ENCODE measurements at regions not wholly inside any gene's neighbourhood (a gene's known extent, or its start where the extent isn't known, plus 50 kb on each side); places are given as distances from the start of the nearest gene placed in this dataset.

DNA sequence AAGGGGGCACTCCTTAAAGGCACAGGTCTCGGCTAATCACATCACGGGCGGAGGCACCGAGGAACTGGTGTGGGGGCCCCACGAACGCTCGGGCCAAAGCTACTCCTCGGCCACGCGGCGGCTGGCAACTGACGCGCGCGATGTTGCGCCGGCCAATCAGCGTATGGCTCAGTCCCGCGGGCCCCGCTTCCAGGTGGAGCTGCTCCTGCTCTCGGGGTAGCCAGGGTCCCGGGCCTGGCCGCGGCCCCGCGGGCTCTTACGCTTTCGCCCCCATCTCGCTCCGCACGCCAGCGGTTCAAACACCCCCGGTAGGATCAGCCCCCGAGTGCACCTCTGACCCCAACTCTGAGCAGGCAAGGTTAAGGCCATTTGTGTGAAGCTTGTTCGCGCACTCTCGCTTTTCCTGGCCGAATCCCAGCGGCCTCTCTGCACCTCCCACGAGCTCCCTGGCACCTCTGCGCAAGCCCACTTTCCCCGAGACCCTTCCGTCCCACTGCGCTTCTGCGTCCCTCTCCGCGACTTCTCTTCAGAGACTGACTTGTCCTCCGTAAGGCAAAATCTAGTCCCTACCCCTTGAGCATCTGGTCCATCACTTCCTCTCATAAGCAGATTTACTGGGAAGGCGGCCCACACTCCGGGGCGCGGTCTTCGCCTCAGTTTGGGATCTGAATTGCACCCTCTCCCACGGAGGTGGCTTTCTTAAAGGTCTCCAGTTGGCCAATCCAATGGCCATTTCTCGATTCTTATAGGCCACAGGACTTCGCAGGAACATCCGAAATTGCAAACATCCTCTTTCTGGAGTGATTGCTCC, 200.9 kb upstream of the TBX20 start:
- no peak for DNase-seq (ENCODE audit: low read depth in 1 of 2, low spot score in 1 of 2)

DNA sequence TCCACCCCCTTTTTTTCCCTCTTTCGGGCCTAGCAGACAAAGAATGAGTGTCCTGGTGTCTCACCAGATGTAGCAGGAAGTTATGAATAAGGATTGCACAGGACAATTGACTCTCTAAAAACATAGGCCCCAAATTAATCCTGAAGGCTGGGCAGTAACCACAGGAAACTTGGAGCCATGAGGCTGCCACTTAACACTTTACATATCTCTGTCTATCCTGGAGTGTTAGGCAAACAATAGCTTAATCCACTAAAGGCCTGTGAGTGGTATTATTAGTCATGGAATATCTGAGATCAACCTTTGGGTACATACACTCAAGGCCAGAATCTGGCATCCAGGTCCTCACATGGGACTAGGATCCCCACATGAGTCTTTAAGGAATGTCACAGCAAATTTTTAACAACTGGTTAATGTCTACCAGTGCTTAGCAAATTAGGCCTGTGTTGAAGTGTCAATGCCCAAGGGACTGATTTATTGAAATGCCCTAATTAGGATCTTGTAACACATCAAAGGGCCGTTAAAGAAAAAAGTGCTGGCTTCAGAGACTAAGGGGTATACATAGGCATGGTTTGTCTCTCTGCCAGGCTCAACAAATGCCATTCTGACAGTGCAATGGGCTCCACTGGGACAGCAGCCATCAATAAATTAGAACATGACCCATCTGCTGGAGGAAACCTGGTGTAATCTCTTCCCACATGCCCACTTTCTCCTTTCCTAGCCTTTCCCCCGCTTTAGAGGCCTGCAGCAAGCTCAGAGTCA, 196.7 kb upstream of the TBX20 start:
- no peak for DNase-seq (ENCODE audit: low read depth in 1 of 2, low spot score in 1 of 2)

GRCh38 chr7:35448486-35448885, 194.6 kb upstream of the TBX20 start:
- DNase-seq (ENCODE audit: low read depth in 1 of 2, low spot score in 1 of 2), result no peak

GRCh38 chr7:35446091-35446490, 192.2 kb upstream of the TBX20 start:
- DNase-seq (ENCODE audit: low read depth in 1 of 2, low spot score in 1 of 2), result no peak

DNA sequence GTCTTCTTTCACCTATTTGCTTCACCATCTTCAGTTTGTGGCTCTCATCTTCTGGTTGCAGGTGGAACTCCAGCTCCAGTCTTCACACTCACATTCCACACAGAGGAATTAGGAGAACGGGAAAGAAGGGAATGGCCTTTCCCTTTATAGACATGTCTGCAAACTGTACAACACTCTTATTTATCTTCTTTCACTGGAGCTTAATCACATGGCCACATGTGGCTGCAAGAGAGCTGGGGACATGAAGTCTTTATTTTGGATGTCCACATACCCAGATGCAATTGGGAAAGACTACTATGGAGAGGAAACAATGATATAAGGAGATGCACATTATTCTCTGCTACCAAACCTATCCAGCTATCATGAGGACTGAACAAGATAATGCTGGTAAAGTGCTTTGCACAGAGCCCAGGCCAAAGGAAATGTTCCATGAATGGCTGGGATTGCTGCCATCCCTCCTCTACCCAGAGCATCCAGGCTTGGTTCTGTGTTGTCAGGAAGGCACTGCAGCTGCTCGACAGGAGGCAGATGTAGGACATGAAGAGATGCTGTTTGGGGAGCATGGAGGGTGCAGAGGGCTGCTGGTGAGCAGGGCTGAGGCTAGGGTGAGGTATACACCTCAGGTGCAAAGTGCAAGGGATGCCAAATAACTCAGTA, 183.8 kb upstream of the TBX20 start:
- DNase-seq (ENCODE audit: low read depth in 1 of 2, low spot score in 1 of 2), result no peak

GRCh38 chr7:35436452-35436851, 182.6 kb upstream of the TBX20 start:
- no peak for DNase-seq (ENCODE audit: low read depth in 1 of 2, low spot score in 1 of 2)

DNA sequence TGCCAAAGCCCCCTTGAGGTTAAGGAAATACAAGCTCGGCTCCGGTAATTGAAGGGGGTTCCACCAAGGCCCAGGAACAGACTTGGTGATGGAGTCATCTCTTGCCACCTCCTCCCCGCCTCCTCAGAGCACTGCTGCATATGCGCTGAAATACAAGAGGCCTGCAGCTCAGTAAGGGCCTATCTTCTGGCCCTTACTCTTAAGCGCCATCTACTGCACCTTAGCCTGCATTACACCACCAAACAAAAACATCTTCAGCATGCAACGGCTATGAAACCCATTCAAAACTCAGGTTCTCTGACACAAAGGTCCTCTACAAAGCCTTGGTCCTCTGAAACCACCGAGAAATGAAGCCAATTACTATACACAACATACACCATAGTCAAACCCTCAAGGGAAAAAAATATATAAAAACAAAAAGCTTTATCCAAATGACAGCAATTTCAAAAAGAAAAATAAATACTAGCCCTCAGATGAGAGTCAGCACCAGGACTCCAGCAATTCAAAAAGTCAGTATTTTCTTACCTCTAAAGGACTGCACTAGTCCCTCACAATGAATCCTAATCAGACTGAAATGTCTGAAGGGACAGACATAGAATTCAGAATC, 176.8 kb upstream of the TBX20 start:
- DNase-seq (ENCODE audit: low read depth in 1 of 2, low spot score in 1 of 2), result no peak

DNA sequence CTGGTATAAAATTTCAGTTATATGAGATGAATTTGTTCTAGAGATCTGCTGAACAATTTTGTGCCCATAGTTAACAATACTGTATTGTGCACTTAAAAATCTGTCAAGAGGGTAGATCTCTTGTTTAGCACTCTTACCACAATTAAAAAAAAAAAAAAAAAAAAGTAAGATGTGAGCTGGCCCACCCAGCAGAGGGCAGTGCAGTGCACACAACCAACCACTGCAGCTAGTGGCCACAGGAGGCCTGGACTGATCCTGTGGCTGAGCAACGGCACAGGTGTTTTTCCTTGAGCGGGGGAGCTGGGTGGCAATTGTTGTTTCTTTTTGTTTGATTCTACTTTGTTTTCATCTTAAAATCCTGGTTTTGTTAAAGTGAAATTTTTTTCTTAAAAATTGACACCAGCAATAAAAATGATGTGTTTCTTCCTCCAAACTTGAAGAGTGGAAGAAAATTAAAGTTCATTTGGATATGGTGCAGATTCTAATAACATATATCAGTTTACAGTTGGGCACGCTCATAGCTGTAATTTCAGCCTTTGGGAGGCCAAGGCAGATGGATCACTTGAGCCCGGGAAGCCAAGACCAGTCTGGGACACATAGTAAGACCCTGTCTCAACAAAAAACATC, 171.1 kb upstream of the TBX20 start:
- peak; percentile 4 to 17 for DNase-seq (ENCODE audit: low read depth in 1 of 2, low spot score in 1 of 2)

DNA sequence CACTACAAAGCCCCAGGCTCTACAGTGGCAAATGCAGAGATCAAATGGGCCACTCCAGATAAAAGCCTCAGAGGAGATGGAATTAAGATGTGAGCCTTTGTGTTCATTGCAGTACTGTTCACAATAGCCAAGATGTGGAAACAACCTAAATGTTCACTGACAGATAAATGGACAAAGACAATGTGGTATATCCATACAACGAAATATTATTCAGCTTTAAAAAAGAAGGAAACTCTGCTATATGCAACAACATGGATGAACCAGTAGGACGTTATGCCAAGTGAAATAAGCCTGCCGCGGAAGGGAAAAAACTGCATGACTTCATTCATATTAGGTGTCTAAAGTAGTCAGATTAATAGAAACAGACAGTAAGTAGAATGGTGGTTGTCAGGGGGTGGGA, 170.5 kb upstream of the TBX20 start:
- no peak for DNase-seq (ENCODE audit: low read depth in 1 of 2, low spot score in 1 of 2)

DNA sequence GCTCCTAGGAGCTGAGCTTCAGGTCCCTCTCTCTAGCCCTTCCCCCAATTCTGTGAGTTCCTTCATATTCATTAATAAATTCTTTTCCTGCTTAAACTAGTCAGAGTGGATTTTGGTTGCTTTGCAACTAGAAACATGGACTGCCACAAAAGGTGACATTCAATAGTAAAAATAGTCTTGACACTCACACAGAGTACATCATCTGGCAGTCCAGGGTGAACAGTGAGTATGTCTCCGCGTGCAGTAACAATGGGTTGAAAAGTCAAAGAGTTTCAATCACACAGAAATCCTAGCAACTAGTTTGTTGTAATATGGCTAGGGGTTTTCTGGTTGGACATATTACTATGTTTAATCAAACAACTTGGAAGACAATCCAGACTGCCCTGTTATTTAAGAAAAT, 168.8 kb upstream of the TBX20 start:
- DNase-seq (ENCODE audit: low read depth in 1 of 2, low spot score in 1 of 2), result no peak

GRCh38 chr7:35420656-35421055, 166.8 kb upstream of the TBX20 start:
- DNase-seq (ENCODE audit: low read depth in 1 of 2, low spot score in 1 of 2), result no peak

- DNase-seq (ENCODE audit: low read depth in 1 of 2, low spot score in 1 of 2), result no peak
These were observed 165.5 kb upstream of the TBX20 start for GRCh38 chr7:35419391-35419755.

DNA sequence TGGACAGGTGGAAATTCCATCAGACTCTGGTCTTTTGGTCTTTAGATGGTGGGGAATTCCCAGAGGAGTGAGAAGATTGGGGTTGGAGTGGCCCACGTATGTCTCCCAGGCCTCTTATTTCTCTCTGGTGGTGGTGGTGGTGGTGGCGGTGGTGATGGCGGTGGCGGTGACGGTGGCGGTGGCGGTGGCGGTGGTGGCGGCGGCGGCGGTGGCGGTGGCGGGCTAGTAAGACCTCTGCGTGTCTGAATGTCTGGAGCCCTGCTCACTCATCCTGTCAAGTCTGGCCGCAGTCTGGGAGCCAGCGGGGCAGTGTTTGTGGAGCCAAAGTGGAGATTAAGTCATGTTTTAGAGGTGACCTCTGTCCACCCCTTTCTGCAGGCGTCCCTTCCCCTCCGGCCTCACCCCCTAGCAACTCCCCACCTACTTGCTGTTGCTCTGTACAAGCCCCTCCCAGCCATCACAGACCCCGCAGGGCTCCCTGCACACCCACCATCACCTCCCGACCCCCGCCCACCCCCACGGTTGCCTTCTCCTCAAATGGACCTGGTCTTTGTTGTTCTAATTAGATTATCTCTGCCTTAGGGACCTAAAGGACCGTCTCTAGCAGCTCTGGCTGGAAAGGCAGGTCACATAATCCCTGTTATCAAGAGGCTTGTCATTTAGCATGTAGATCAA, 165.0 kb upstream of the TBX20 start:
- no peak for DNase-seq (ENCODE audit: low read depth in 1 of 2, low spot score in 1 of 2)

GRCh38 chr7:35416568-35416967, 162.7 kb upstream of the TBX20 start:
- DNase-seq (ENCODE audit: low read depth in 1 of 2, low spot score in 1 of 2), result no peak

DNA sequence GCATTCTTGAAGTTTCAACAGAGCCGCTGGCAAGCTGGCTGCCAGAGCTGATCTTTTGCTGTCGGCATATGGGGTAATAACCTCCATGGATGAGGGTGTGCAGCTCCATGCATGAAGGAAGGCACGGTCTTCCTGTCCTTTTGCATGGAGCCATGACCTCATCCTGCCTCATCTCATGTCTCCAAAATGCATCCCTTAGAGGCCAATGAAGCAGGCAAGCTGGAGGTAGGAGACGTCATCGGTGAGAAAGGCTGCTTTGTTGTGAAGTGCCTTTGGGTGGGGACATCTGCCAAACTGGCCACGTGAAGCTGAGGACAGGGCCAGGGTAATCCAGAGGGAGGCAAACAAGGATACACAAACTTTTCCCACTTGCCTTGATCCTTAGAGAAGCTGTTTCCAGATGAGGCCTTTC, 161.5 kb upstream of the TBX20 start:
- no peak for DNase-seq (ENCODE audit: low read depth in 1 of 2, low spot score in 1 of 2)

- no peak for DNase-seq (ENCODE audit: low read depth in 1 of 2, low spot score in 1 of 2)
These were observed 157.4 kb upstream of the TBX20 start for GRCh38 chr7:35411331-35411730.

DNA sequence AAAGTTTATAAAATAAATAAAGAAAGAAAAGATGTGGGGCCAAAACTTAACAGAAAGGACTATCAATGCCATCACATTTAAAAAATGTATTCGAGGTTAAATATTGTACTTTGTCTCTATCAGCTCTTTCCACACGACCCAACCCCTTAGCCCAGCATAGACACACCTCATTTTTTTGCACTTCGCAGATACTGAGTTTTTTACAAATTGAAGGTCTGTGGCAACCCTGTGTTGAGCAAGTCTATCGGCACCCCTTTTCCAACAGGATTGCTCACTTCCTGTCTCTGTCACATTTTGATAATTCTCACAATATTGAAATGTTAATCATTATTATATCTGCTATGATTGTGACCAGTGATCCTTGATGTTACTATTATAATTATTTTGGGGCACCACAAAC, 151.6 kb upstream of the TBX20 start:
- DNase-seq (ENCODE audit: low read depth in 1 of 2, low spot score in 1 of 2), result no peak

- no peak for DNase-seq (ENCODE audit: low read depth in 1 of 2, low spot score in 1 of 2)
These were observed 147.4 kb upstream of the TBX20 start for GRCh38 chr7:35401217-35401879.

DNA sequence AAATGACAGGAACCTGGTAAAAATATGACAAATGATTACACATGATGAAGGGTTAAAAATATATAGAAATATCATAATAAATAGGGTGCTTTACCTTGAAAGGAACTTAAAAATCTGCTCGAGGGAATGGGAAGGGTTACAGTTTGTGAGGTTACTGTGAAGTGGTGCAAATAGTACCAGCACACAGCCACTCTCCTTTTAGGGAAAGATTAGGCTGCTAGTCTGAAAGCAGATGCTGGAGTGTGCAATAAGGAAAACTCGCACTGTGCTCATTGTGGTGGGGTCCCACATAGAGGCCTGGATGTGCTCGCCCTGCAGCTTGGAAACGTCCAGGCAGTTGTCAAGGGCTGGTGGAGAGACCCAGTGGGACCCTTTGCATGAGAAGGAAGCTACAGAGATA, 145.9 kb upstream of the TBX20 start:
- no peak for DNase-seq (ENCODE audit: low read depth in 1 of 2, low spot score in 1 of 2)

GRCh38 chr7:35399216-35399615, 145.3 kb upstream of the TBX20 start:
- DNase-seq (ENCODE audit: low read depth in 1 of 2, low spot score in 1 of 2), result no peak

All from activated CD4-positive, alpha-beta T cell treated with anti-CD3 and anti-CD28 coated beads, Interleukin-2, amount 50 U/mL, for 24 hours (primary cell).